ENCODE measurements at regions not wholly inside any gene's neighbourhood (a gene's known extent, or its start where the extent isn't known, plus 50 kb on each side); places are given as distances from the start of the nearest gene placed in this dataset.

- H3K36me3 Mint-ChIP-seq: peaks cover 4% of the 10 kb centered on the region
- TF ChIP-seq CTCF (IDR thresholded peaks at IDR 0.05; ENCODE audit: unreplicated experiment): no peak
These were observed 50.5 kb downstream of the PALM2AKAP2 start for GRCh38 chr9:109830545-109830944.

GRCh38 chr9:109831998-109832658 is 52.1 kb downstream of the PALM2AKAP2 start:
- Mint-ChIP-seq H3K36me3 (peaks cover 4% of the 10 kb centered on the region), H3K27ac (no peak overlapping the region)

More at GRCh38 chr9:109830545-109830944, 50.5 kb downstream of the PALM2AKAP2 start:
- Mint-ChIP-seq H3K27ac (peak overlapping the region; percentile 1), H3K27me3 (ENCODE audit: low read depth) (no peaks in the 10 kb centered on the region), H3K4me1 (peaks cover 12% of the 10 kb centered on the region), H3K4me3 (no peak overlapping the region), H3K9me3 (peaks cover 4% of the 10 kb centered on the region)
- no peak for DNase-seq (ENCODE audit: low spot score in 2 of 2, unreplicated experiment in 2 of 2)

GRCh38 chr9:109834855-109835254 is 54.9 kb downstream of the PALM2AKAP2 start:
- Mint-ChIP-seq H3K36me3 (peaks cover 4% of the 10 kb centered on the region), H3K9me3 (peaks cover 19% of the 10 kb centered on the region), H3K4me1 (peaks cover 7% of the 10 kb centered on the region), H3K27me3 (ENCODE audit: low read depth) (peaks cover 2% of the 10 kb centered on the region), H3K27ac (no peak overlapping the region), H3K4me3 (no peak overlapping the region)
- DNase-seq (ENCODE audit: low spot score in 2 of 2, unreplicated experiment in 2 of 2): no peak
- TF ChIP-seq CTCF (IDR thresholded peaks at IDR 0.05; ENCODE audit: unreplicated experiment): no peak

More at GRCh38 chr9:109831998-109832658, 52.1 kb downstream of the PALM2AKAP2 start:
- no peak overlapping the region for H3K4me3 Mint-ChIP-seq
- H3K9me3 Mint-ChIP-seq: peaks cover 11% of the 10 kb centered on the region
- DNase-seq (ENCODE audit: low spot score in 2 of 2, unreplicated experiment in 2 of 2): no peak
- no peaks in the 10 kb centered on the region for H3K27me3 Mint-ChIP-seq (ENCODE audit: low read depth)
- no peak for TF ChIP-seq CTCF (IDR thresholded peaks at IDR 0.05; ENCODE audit: unreplicated experiment)
- peaks cover 12% of the 10 kb centered on the region for H3K4me1 Mint-ChIP-seq

GRCh38 chr9:109843641-109844040 is 63.6 kb downstream of the PALM2AKAP2 start:
- DNase-seq (ENCODE audit: low spot score in 2 of 2, unreplicated experiment in 2 of 2): no peak
- no peaks in the 10 kb centered on the region for H3K27me3 Mint-ChIP-seq (ENCODE audit: low read depth)
- no peak for TF ChIP-seq CTCF (IDR thresholded peaks at IDR 0.05; ENCODE audit: unreplicated experiment)
- no peak overlapping the region for H3K4me3 Mint-ChIP-seq
- peaks cover 7% of the 10 kb centered on the region for H3K4me1 Mint-ChIP-seq
- peaks cover 1% of the 10 kb centered on the region for H3K36me3 Mint-ChIP-seq
- H3K9me3 Mint-ChIP-seq: no peaks in the 10 kb centered on the region
- peak overlapping the region; percentile 5 for H3K27ac Mint-ChIP-seq

- Mint-ChIP-seq H3K9me3 (no peaks in the 10 kb centered on the region), H3K27me3 (ENCODE audit: low read depth) (no peaks in the 10 kb centered on the region), H3K36me3 (peaks cover 1% of the 10 kb centered on the region), H3K4me3 (no peak overlapping the region), H3K27ac (peak overlapping the region; percentile 52), H3K4me1 (peaks cover 7% of the 10 kb centered on the region)
- DNase-seq (ENCODE audit: low spot score in 2 of 2, unreplicated experiment in 2 of 2): no peak
- no peak for TF ChIP-seq CTCF (IDR thresholded peaks at IDR 0.05; ENCODE audit: unreplicated experiment)
These were observed 65.2 kb downstream of the PALM2AKAP2 start for GRCh38 chr9:109845226-109845625.

Data from mesothelial cell of epicardium (in vitro differentiated cells).